Erythroblast (primary cell): ENCODE measurements at regions not wholly inside any gene's neighbourhood (a gene's known extent, or its start where the extent isn't known, plus 50 kb on each side); places are given as distances from the start of the nearest gene placed in this dataset.

Source experiments
- DNase-seq, 2 experiments: peaks; one replicate each; lab custom pipeline; 2025; lab: John Stamatoyannopoulos, UW
- GATA1 ChIP-seq: IDR thresholded peaks from 2 replicates; pipeline ENCODE4 v1.6.1; 2011; ENCODE audit warnings: low read depth, mild to moderate bottlenecking, control low read depth, low read length, moderate library complexity
- POLR2A ChIP-seq: IDR thresholded peaks from 2 replicates; pipeline ENCODE4 v1.6.1; 2011; ENCODE audit warnings: mild to moderate bottlenecking, low read length

GRCh38 chr10:33402220-33403073 is 68.0 kb upstream of the NRP1 start:
- no peak for DNase-seq
- TF ChIP-seq GATA1 (no peak), POLR2A (no peak)

- TF ChIP-seq POLR2A (no peak), GATA1 (no peak)
- no peak for DNase-seq
Measured at GRCh38 chr10:33401300-33401699, 66.8 kb upstream of the NRP1 start.

GRCh38 chr10:33398796-33399195 is 64.3 kb upstream of the NRP1 start:
- TF ChIP-seq POLR2A (no peak), GATA1 (no peak)
- DNase-seq = no peak

- no peak for DNase-seq
- TF ChIP-seq POLR2A (no peak), GATA1 (no peak)
Measured at GRCh38 chr10:33396938-33397337, 62.5 kb upstream of the NRP1 start.

DNA sequence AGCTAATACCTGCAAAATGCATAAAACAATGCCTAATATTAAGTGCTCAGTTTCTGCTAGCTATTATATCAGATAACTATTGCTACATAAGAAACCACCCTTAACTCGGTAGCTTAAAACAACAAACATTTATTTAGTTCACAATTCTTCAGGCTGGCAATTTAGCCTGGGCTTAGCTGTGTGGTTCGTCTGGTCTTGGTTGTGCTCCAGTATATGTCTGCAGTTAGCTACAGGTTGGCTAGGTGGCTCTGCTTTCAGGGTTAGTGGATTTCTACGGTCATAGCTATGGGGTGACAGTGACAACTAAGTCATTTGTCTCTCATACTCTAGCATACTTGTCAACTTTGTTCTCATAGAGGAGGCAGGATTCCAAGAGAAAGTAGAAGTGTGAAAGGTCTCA is 61.8 kb upstream of the NRP1 start:
- DNase-seq = no peak
- no peak for TF ChIP-seq GATA1
- TF ChIP-seq POLR2A = no peak

- no peak for DNase-seq
- TF ChIP-seq POLR2A = no peak
- no peak for TF ChIP-seq GATA1
Measured at GRCh38 chr10:33395201-33395600, 60.7 kb upstream of the NRP1 start.

GRCh38 chr10:33392706-33393105 is 58.2 kb upstream of the NRP1 start:
- TF ChIP-seq POLR2A (no peak), GATA1 (no peak)
- no peak for DNase-seq

- TF ChIP-seq GATA1 (no peak), POLR2A (no peak)
- DNase-seq = no peak
Measured at GRCh38 chr10:33391611-33392465, 57.4 kb upstream of the NRP1 start.

DNA sequence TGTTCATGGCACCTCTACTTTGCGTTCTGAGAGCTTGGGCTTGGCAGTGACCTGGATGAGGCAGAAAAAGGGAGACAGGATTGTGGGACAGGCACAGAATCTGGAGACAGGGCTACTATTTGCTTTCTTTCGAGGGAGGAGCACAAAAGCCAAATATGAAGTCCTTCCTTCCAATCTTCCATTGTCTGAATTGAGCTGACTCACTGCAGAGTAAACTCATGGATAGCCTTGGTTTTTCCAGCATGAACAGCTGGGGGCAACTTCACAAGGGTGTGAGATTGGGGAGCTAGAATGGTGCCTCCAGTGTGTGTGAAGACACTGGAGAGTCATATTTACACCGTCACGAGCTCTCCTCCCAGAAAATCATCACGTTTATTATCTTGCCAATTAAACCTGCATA is 55.6 kb upstream of the NRP1 start:
- TF ChIP-seq GATA1 (no peak), POLR2A (no peak)
- no peak for DNase-seq

DNA sequence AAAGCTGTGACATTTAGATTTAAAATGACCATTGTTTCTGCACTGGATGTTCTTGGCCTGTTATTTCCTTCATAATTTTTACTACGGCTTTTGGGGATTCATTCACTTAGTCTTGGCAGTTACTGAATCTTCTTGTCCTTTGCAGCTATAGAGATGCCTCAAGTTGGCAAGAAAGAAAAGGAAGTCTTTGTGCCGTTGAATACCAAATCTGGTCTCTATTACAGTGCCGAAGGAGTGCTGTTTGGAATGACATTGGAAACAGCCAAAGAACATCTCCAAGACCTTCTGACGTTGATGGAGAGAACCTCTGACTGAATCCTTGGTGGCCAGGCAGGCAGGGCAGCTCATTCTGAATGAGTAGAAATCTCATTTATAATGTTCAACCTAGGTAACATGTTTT is 54.3 kb upstream of the NRP1 start:
- TF ChIP-seq POLR2A = no peak
- TF ChIP-seq GATA1 = no peak
- DNase-seq = no peak

DNA sequence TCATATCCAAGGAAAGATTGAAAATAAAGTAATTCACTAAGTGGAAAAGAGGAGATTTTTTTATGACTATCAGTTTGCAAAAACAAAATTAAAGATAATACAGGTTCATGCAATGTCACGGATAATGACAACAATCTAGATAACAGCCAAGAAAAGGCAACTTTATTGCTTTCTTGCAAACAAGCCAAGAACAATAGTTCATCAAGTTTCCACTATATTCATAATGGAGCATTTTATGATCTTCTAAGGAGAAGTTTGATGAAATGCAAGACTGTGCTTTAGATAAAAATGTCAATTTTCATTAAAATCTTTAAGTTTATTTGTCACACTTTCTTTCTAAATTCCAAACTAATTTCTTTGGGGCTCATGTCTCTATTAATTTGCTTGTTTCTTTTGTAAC is 53.9 kb upstream of the NRP1 start:
- DNase-seq = no peak
- TF ChIP-seq GATA1 (no peak), POLR2A (no peak)

DNA sequence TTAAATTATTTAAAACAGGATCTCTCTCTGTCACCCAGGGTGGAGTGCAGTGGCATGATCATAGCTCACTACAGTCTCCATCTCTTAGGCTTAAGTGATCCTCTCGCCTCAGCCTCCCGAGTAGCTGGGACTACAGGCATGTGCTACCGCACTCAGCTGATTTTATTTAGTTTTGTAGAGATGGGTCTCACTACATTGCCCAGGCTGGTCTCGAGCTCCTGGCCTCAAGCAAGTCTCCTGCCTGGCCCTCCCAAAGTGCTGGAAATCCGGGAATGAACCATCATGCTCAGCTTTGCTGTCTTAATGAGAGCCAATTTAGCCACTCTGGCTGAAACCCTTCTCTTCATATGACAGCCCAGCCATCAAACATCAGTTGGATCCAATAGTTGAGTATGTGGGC is 53.3 kb upstream of the NRP1 start:
- DNase-seq = no peak
- TF ChIP-seq GATA1 (no peak), POLR2A (no peak)

DNA sequence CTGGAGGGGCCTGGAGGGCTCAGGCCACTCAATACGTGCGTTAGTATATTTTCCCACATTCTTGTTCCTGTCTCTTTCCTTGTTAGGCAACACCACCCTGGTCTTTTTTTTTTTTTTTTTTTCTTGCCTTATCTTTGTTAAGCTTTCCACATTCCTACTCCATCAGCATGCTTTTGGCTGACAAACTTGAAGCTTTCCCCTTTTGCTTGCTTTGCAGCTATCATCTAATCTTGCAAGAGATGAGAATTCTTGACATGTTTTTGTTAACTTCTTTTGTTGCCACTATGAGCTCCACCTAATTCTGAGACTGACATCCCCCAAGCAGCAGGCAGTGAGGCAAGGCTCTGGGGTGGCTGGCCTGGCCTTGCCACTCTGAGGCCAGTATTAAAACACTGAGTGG is 52.5 kb upstream of the NRP1 start:
- no peak for TF ChIP-seq GATA1
- TF ChIP-seq POLR2A = no peak
- DNase-seq = no peak

DNA sequence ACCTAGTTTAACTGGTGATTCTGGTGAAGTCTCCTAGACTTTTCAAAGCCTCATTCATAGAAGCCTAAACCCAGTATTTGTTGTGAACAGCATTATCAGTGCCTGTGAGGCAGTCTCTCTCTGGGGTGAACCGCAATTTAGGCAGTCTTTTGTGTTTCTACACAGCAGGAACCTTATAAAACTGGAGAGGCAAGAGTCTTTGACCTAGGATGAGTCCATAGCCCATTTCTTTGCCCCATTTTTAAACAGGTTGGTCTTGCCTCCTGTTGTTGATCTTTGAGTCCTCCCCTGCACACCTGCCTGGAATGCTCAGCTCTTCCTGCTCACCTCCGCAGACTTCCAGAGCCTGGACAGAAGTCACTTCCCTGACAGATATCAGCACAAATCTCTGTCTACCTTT is 51.2 kb upstream of the NRP1 start:
- DNase-seq = no peak
- TF ChIP-seq POLR2A (no peak), GATA1 (no peak)

- no peak for DNase-seq
- TF ChIP-seq POLR2A = no peak
- no peak for TF ChIP-seq GATA1
Measured at GRCh38 chr10:33385015-33385414, 50.5 kb upstream of the NRP1 start.
